ENCODE measurements at regions not wholly inside any gene's neighbourhood (a gene's known extent, or its start where the extent isn't known, plus 50 kb on each side); places are given as distances from the start of the nearest gene placed in this dataset.

- no peak for DNase-seq
These were observed 357.8 kb downstream of the SIPA1L2 start for GRCh38 chr1:232271991-232272589.

GRCh38 chr1:232271299-232271698, 358.6 kb downstream of the SIPA1L2 start:
- DNase-seq: no peak

- no peak for DNase-seq
These were observed 359.9 kb downstream of the SIPA1L2 start for GRCh38 chr1:232269988-232270387.

- no peak for DNase-seq
These were observed 361.9 kb downstream of the SIPA1L2 start for GRCh38 chr1:232267837-232268598.

GRCh38 chr1:232267092-232267836, 362.7 kb downstream of the SIPA1L2 start:
- DNase-seq: no peak

GRCh38 chr1:232263452-232263851, 366.5 kb downstream of the SIPA1L2 start:
- DNase-seq: no peak

- no peak for DNase-seq
These were observed 366.9 kb downstream of the SIPA1L2 start for GRCh38 chr1:232262991-232263390.

GRCh38 chr1:232260861-232261260, 369.1 kb downstream of the SIPA1L2 start:
- DNase-seq: no peak

GRCh38 chr1:232260045-232260444, 369.9 kb downstream of the SIPA1L2 start:
- DNase-seq: no peak

GRCh38 chr1:232259333-232259732, 370.6 kb downstream of the SIPA1L2 start:
- DNase-seq: no peak

- no peak for DNase-seq
These were observed 377.3 kb downstream of the SIPA1L2 start for GRCh38 chr1:232252546-232253118.

GRCh38 chr1:232250838-232251237, 379.1 kb downstream of the SIPA1L2 start:
- no peak for DNase-seq

GRCh38 chr1:232249861-232250777, 379.8 kb downstream of the SIPA1L2 start:
- DNase-seq: no peak

- DNase-seq: no peak
These were observed 380.6 kb downstream of the SIPA1L2 start for GRCh38 chr1:232249339-232249738.

- no peak for DNase-seq
These were observed 381.6 kb downstream of the SIPA1L2 start for GRCh38 chr1:232248276-232248820.

- DNase-seq: no peak
These were observed 382.3 kb downstream of the SIPA1L2 start for GRCh38 chr1:232247669-232248068.

GRCh38 chr1:232244426-232244825, 385.5 kb downstream of the SIPA1L2 start:
- DNase-seq: no peak

- DNase-seq: peak; percentile 37
These were observed 389.9 kb downstream of the SIPA1L2 start for GRCh38 chr1:232239998-232240397.

GRCh38 chr1:232239522-232239921, 390.4 kb downstream of the SIPA1L2 start:
- DNase-seq: no peak

- DNase-seq: no peak
These were observed 391.9 kb downstream of the SIPA1L2 start for GRCh38 chr1:232238009-232238408.

- DNase-seq: peak; percentile 5
These were observed 402.6 kb downstream of the SIPA1L2 start for GRCh38 chr1:232227306-232227705.

GRCh38 chr1:232226197-232226712, 403.7 kb downstream of the SIPA1L2 start:
- peak; percentile 59 for DNase-seq

Data from NCI-H1105 treated with DMSO at 0.1 percent for 48 hours (cell line).